ENCODE measurements at regions not wholly inside any gene's neighbourhood (a gene's known extent, or its start where the extent isn't known, plus 50 kb on each side); places are given as distances from the start of the nearest gene placed in this dataset.

DNA sequence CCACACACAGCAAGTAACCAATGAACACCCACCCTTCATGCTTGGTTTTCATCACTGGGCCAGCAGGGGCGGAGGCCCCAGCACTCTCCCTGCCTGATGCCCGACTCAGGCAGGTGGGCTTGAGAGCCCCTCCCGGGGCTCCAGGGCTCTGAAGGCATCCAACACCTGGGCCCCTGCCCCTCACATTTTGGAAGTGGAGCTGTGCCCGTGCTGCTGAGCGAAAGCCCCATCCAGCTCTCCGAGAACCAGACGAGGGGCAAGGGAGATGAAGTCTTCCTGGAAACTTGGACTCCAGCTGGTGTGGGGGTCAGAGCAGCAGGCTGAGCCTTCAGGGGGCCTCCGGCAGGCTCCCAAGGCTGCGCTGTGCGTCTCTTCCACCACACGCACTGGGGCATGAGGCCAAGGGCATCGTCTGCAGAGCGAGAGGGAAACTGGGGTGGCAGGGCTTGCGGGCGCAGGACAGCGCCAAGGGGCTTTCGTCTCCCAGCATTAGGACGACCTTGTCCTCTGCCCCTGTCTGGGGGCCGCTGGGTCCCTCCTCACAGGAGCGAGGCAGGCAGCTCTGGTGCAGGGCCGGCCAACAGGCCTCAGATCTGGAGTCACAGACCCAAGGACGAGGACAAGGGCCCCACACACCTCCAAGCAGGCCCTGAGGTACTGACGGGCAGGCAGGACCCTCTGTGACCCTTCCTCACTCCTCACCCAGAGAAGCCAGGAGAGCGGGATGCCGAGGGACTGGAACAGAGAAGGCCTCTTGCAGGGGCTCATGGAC, 108.3 kb upstream of the FAM20C start:
- no peak overlapping the region for H3K4me3 ChIP-seq (ENCODE audit: low read depth in 1 of 2, low read length in 2 of 2)
- no peak overlapping the region for H3K9ac ChIP-seq (ENCODE audit: low read depth in 1 of 2, low read length in 2 of 2)
- H3K36me3 ChIP-seq (ENCODE audit: control insufficient read depth in 1 of 2, insufficient read depth in 2 of 2, low read length in 2 of 2): no peaks in the 10 kb centered on the region
- no peaks in the 10 kb centered on the region for H3K9me3 ChIP-seq (ENCODE audit: control insufficient read depth in 1 of 2, low read length in 2 of 2)
- peaks cover 0 to 1% of the 10 kb centered on the region in 2 donors for H3K4me1 ChIP-seq (ENCODE audit: control insufficient read depth in 1 of 2, insufficient read depth in 2 of 2, low read length in 2 of 2)
- peaks cover 0 to 4% of the 10 kb centered on the region in 2 donors for H3K27me3 ChIP-seq (ENCODE audit: control insufficient read depth in 1 of 2, insufficient read depth in 2 of 2, low read length in 2 of 2)
- no peak overlapping the region for H3K27ac ChIP-seq (ENCODE audit: low read depth, low read length)

DNA sequence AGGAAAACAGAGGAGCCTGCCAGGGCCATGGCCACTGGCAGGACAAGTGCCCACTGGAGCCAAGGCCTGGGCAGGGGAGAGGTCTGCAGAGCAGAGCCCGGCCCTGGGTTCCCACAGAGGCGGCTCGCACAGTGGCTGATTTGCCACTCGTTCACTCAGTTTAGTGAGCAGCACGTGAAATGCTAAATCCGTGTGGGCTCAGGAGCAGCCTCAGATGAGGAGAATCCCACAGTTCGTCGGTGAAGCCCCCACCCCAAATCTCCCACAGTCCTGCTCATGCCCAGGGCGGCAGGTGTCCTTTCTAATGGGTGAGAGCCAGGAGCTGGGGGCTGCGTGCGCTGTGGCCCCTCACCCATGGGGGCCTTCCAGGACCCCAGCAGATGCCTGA, 107.7 kb upstream of the FAM20C start:
- Histone ChIP-seq H3K9ac (ENCODE audit: low read depth in 1 of 2, low read length in 2 of 2) (no peak overlapping the region), H3K4me3 (ENCODE audit: low read depth in 1 of 2, low read length in 2 of 2) (no peak overlapping the region), H3K36me3 (ENCODE audit: control insufficient read depth in 1 of 2, insufficient read depth in 2 of 2, low read length in 2 of 2) (no peaks in the 10 kb centered on the region), H3K27me3 (ENCODE audit: control insufficient read depth in 1 of 2, insufficient read depth in 2 of 2, low read length in 2 of 2) (peaks cover 0 to 4% of the 10 kb centered on the region in 2 donors), H3K27ac (ENCODE audit: low read depth, low read length) (no peak overlapping the region), H3K4me1 (ENCODE audit: control insufficient read depth in 1 of 2, insufficient read depth in 2 of 2, low read length in 2 of 2) (peaks cover 0 to 4% of the 10 kb centered on the region in 2 donors), H3K9me3 (ENCODE audit: control insufficient read depth in 1 of 2, low read length in 2 of 2) (no peaks in the 10 kb centered on the region)

DNA sequence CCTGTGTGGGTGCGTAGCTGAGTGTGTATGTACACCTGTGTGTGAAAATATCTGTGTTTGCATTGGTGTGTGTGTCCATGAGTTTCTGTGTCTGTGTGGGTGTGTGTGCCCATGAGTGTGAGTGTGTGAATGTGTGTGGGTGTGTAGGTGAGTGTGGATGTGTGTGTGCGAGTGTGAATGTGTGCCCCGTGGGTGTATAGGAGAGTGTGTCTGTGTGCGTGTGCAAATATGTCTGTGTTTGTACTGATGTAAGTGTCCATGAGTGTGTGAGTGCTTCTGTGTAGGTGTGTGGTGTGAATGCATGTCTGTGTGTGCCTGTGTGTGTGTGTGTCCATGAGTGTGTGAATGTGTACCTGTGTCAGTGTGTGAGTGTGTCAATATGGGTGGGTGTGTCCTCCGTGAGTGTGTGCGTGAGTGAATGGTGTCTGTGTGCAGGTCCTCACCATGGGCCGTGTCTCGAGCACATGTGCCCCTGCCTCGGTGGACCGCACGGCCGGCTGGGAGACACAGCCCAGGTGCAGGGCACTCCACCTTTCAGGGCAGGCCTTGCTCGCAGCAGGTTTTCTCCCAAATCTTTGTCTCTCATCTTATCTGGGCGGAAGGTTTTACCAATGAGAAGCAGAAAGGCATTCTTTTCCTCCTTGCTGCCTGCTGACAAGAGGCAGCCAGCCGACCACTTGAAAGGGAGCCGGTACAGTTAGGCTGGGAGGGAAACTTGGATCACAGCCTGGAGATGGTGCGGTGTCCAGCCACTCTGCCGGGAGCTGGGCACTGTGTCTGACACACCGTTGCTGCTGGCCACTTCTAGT, 107.1 kb upstream of the FAM20C start:
- H3K4me1 ChIP-seq (ENCODE audit: control insufficient read depth in 1 of 2, insufficient read depth in 2 of 2, low read length in 2 of 2): peaks cover 4% of the 10 kb centered on the region in 2 donors
- no peaks in the 10 kb centered on the region for H3K36me3 ChIP-seq (ENCODE audit: control insufficient read depth in 1 of 2, insufficient read depth in 2 of 2, low read length in 2 of 2)
- H3K9ac ChIP-seq (ENCODE audit: low read depth in 1 of 2, low read length in 2 of 2): no peak overlapping the region
- no peaks in the 10 kb centered on the region for H3K9me3 ChIP-seq (ENCODE audit: control insufficient read depth in 1 of 2, low read length in 2 of 2)
- no peak overlapping the region for H3K4me3 ChIP-seq (ENCODE audit: low read depth in 1 of 2, low read length in 2 of 2)
- peaks cover 0 to 4% of the 10 kb centered on the region in 2 donors for H3K27me3 ChIP-seq (ENCODE audit: control insufficient read depth in 1 of 2, insufficient read depth in 2 of 2, low read length in 2 of 2)
- no peak overlapping the region for H3K27ac ChIP-seq (ENCODE audit: low read depth, low read length)

DNA sequence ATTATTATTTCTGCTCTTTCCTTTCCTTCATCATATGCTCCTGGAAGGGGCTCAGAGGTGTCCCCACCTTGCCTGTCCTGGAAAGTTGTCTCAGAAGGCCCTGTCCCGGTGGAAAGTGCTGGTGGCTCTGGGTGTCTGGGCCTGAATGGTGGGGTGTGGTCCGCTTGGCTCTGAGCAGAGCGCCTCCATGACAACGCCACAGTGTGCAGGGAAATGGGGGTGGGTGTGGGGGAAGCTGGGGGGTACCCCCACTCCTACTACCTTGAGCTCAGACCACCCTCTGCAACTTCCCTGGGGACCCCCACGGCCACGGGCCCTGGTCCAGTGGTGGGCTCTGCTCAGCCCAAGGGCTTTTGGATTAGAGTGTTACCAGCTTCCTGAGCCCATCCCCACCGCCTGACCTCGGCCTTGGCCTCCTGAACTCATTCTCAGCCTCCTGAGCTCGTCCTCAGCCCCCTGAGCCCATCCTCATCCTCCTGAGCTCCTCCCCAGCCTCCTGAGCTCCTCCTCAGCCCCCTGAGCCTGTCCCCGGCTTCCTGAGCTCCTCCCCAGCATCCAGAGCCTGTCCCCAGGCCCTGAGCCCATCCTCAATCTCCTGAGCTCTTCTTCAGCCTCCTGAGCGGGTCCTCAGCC, 106.4 kb upstream of the FAM20C start:
- Histone ChIP-seq H3K9ac (ENCODE audit: low read depth in 1 of 2, low read length in 2 of 2) (no peak overlapping the region), H3K27ac (ENCODE audit: low read depth, low read length) (no peak overlapping the region), H3K36me3 (ENCODE audit: control insufficient read depth in 1 of 2, insufficient read depth in 2 of 2, low read length in 2 of 2) (no peaks in the 10 kb centered on the region), H3K9me3 (ENCODE audit: control insufficient read depth in 1 of 2, low read length in 2 of 2) (no peaks in the 10 kb centered on the region), H3K27me3 (ENCODE audit: control insufficient read depth in 1 of 2, insufficient read depth in 2 of 2, low read length in 2 of 2) (peaks cover 0 to 4% of the 10 kb centered on the region in 2 donors), H3K4me1 (ENCODE audit: control insufficient read depth in 1 of 2, insufficient read depth in 2 of 2, low read length in 2 of 2) (peaks cover 4 to 12% of the 10 kb centered on the region in 2 donors), H3K4me3 (ENCODE audit: low read depth in 1 of 2, low read length in 2 of 2) (no peak overlapping the region)

DNA sequence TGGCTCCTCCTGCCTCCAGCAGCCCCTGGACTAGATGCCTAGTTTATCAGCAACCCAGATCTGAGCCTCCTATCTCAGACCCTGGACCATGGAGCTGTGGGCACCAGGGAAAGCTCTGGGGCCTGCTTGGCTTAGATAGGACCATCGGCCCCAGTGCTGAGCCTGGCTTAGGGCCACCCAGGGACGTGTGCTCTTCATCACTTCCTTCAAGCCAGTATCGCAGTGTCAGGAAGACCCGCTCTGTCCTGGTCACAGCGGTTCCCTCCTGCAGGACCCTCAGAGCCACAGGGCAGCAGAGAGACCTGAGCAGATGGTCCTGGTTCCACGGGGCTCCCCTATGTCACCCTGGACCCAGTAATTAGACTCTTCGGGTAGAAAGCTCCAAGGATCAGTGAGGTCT, 105.7 kb upstream of the FAM20C start:
- peaks cover 4 to 12% of the 10 kb centered on the region in 2 donors for H3K4me1 ChIP-seq (ENCODE audit: control insufficient read depth in 1 of 2, insufficient read depth in 2 of 2, low read length in 2 of 2)
- peaks cover 0 to 4% of the 10 kb centered on the region in 2 donors for H3K27me3 ChIP-seq (ENCODE audit: control insufficient read depth in 1 of 2, insufficient read depth in 2 of 2, low read length in 2 of 2)
- H3K4me3 ChIP-seq (ENCODE audit: low read depth in 1 of 2, low read length in 2 of 2): no peak overlapping the region
- no peak overlapping the region for H3K9ac ChIP-seq (ENCODE audit: low read depth in 1 of 2, low read length in 2 of 2)
- no peaks in the 10 kb centered on the region for H3K9me3 ChIP-seq (ENCODE audit: control insufficient read depth in 1 of 2, low read length in 2 of 2)
- no peak overlapping the region for H3K27ac ChIP-seq (ENCODE audit: low read depth, low read length)
- no peaks in the 10 kb centered on the region for H3K36me3 ChIP-seq (ENCODE audit: control insufficient read depth in 1 of 2, insufficient read depth in 2 of 2, low read length in 2 of 2)

DNA sequence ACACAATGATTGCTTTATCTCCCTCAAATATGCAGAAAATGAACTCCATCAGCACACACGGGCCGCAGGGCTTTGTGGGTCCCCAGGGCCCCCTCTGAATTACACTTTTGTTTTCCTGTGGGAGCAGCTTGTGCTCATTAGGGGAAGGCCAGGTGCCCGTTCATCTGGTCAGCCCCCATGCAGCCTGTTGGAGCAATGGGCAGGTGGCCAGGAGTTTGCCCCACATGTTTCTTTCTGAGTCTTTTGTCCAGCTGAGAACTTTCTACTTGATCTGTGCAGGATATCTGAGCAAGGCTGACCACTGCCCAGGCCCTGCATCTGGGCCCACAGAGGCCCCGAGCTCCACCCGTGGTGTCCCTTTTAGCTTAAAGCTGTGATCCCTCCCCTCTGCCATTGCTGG, 105.3 kb upstream of the FAM20C start:
- no peak overlapping the region for H3K9ac ChIP-seq (ENCODE audit: low read depth in 1 of 2, low read length in 2 of 2)
- H3K9me3 ChIP-seq (ENCODE audit: control insufficient read depth in 1 of 2, low read length in 2 of 2): no peaks in the 10 kb centered on the region
- H3K27me3 ChIP-seq (ENCODE audit: control insufficient read depth in 1 of 2, insufficient read depth in 2 of 2, low read length in 2 of 2): peaks cover 0 to under 1% of the 10 kb centered on the region in 2 donors
- H3K4me1 ChIP-seq (ENCODE audit: control insufficient read depth in 1 of 2, insufficient read depth in 2 of 2, low read length in 2 of 2): peaks cover 4 to 12% of the 10 kb centered on the region in 2 donors
- H3K4me3 ChIP-seq (ENCODE audit: low read depth in 1 of 2, low read length in 2 of 2): no peak overlapping the region
- H3K27ac ChIP-seq (ENCODE audit: low read depth, low read length): no peak overlapping the region
- H3K36me3 ChIP-seq (ENCODE audit: control insufficient read depth in 1 of 2, insufficient read depth in 2 of 2, low read length in 2 of 2): no peaks in the 10 kb centered on the region

DNA sequence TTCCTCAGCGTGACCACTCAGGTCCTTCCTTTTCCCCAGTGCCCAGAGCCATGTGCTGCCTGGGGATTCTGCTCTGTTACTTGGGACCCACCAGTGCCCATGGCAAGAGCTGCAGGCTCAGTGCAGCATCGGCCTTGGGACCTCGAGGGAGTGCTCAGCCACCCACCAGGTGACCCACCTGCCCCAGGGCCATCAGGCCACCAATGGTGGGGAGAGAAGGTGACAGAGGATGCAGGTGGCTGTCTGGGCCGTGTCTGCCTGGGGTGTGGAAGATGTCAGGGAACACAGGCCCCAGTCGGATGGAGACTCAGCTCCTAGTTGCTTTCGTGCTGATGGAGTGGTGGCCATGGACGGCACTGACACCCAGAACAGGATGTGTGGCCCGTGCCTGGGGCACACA, 104.7 kb upstream of the FAM20C start:
- Histone ChIP-seq H3K27ac (ENCODE audit: low read depth, low read length) (no peak overlapping the region), H3K36me3 (ENCODE audit: control insufficient read depth in 1 of 2, insufficient read depth in 2 of 2, low read length in 2 of 2) (no peaks in the 10 kb centered on the region), H3K4me1 (ENCODE audit: control insufficient read depth in 1 of 2, insufficient read depth in 2 of 2, low read length in 2 of 2) (peaks cover 4 to 12% of the 10 kb centered on the region in 2 donors), H3K9me3 (ENCODE audit: control insufficient read depth in 1 of 2, low read length in 2 of 2) (no peaks in the 10 kb centered on the region), H3K27me3 (ENCODE audit: control insufficient read depth in 1 of 2, insufficient read depth in 2 of 2, low read length in 2 of 2) (no peaks in the 10 kb centered on the region), H3K4me3 (ENCODE audit: low read depth in 1 of 2, low read length in 2 of 2) (no peak overlapping the region), H3K9ac (ENCODE audit: low read depth in 1 of 2, low read length in 2 of 2) (no peak overlapping the region)

DNA sequence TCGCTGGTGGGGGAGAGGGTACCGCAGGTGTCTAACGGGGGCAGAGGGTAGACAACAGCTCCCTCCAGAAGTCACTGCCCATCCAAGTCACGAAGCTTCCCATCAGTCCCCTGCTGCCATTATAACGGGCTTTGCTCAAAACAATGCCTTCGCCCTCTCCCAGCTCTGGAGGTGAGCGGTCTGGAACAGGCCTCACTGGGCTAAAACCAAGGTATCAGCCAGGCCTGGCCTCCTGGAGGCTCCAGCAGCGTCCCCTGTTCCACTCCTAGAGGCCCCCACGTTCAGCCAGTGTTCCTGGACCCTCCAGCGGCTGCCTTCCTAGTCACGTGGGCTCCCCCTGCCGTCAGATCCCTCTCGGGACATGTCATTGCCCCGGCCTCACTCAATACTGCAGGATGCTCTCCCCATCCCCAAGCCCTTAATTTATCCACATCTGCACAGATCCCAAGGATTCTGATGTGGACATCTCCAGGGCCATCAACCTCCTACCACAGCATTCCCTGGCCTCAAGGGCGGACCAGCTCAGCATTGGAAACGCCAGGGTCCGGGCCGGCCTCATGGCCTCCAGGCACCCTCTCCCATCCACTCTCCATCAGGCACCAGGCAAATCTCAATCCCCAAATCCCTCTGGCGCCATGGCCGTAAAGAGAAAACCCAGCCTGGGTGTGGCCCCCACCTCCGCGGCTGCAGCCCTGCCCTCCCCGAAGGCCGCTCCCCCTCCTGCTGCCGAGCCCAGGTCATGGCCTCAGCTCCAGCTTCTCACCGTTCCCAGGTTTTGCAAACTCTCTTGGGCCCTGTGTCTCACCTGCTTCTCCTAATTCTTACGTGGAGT, 104.1 kb upstream of the FAM20C start:
- Histone ChIP-seq H3K27ac (ENCODE audit: low read depth, low read length) (no peak overlapping the region), H3K9me3 (ENCODE audit: control insufficient read depth in 1 of 2, low read length in 2 of 2) (no peaks in the 10 kb centered on the region), H3K9ac (ENCODE audit: low read depth in 1 of 2, low read length in 2 of 2) (no peak overlapping the region), H3K27me3 (ENCODE audit: control insufficient read depth in 1 of 2, insufficient read depth in 2 of 2, low read length in 2 of 2) (peaks cover 0 to 3% of the 10 kb centered on the region in 2 donors), H3K36me3 (ENCODE audit: control insufficient read depth in 1 of 2, insufficient read depth in 2 of 2, low read length in 2 of 2) (no peaks in the 10 kb centered on the region), H3K4me3 (ENCODE audit: low read depth in 1 of 2, low read length in 2 of 2) (no peak overlapping the region), H3K4me1 (ENCODE audit: control insufficient read depth in 1 of 2, insufficient read depth in 2 of 2, low read length in 2 of 2) (peaks cover 4 to 12% of the 10 kb centered on the region in 2 donors)

DNA sequence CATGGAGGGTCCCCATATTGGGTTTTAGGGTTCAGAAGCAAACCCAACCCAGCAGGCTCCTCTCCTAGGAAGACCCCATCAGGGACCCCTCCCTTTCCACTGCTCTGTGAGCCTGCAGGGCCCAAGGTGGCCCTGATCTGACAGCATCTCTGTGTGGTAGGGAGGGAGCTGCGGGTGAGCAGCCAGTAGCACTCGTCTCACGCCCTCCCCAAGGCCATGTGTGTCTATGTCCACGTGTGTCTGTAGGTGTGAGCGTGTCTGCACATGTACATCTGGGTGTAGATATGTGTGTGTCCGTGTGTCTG, 103.5 kb upstream of the FAM20C start:
- peaks cover 0 to 3% of the 10 kb centered on the region in 2 donors for H3K27me3 ChIP-seq (ENCODE audit: control insufficient read depth in 1 of 2, insufficient read depth in 2 of 2, low read length in 2 of 2)
- no peaks in the 10 kb centered on the region for H3K36me3 ChIP-seq (ENCODE audit: control insufficient read depth in 1 of 2, insufficient read depth in 2 of 2, low read length in 2 of 2)
- H3K4me1 ChIP-seq (ENCODE audit: control insufficient read depth in 1 of 2, insufficient read depth in 2 of 2, low read length in 2 of 2): peaks cover 4 to 12% of the 10 kb centered on the region in 2 donors
- no peak overlapping the region for H3K4me3 ChIP-seq (ENCODE audit: low read depth in 1 of 2, low read length in 2 of 2)
- H3K9me3 ChIP-seq (ENCODE audit: control insufficient read depth in 1 of 2, low read length in 2 of 2): no peaks in the 10 kb centered on the region
- H3K27ac ChIP-seq (ENCODE audit: low read depth, low read length): no peak overlapping the region
- H3K9ac ChIP-seq (ENCODE audit: low read depth in 1 of 2, low read length in 2 of 2): no peak overlapping the region
